Skin of body (tissue), 1 donor: ENCODE measurements at regions not wholly inside any gene's neighbourhood (a gene's known extent, or its start where the extent isn't known, plus 50 kb on each side); places are given as distances from the start of the nearest gene placed in this dataset.

ENCODE experiments used
- DNase-seq: peaks from one replicate; lab custom pipeline; 2025; lab: John Stamatoyannopoulos, UW

- DNase-seq, result no peak
Measured at GRCh38 chr10:120641695-120642094, 184.7 kb downstream of the PLPP4 start.

GRCh38 chr10:120643351-120643750, 186.3 kb downstream of the PLPP4 start:
- no peak for DNase-seq

- DNase-seq, result no peak
Measured at GRCh38 chr10:120644556-120645410, 187.8 kb downstream of the PLPP4 start.

- no peak for DNase-seq
Measured at GRCh38 chr10:120646159-120646732, 189.2 kb downstream of the PLPP4 start.

- DNase-seq, result no peak
Measured at GRCh38 chr10:120646738-120647456, 189.9 kb downstream of the PLPP4 start.

GRCh38 chr10:120650705-120651399, 193.8 kb downstream of the PLPP4 start:
- no peak for DNase-seq

- no peak for DNase-seq
Measured at GRCh38 chr10:120656107-120656506, 195.1 kb upstream of the WDR11 start.

- no peak for DNase-seq
Measured at GRCh38 chr10:120657371-120657770, 193.8 kb upstream of the WDR11 start.

GRCh38 chr10:120658943-120659885, 191.9 kb upstream of the WDR11 start:
- no peak for DNase-seq

GRCh38 chr10:120666308-120666707, 184.9 kb upstream of the WDR11 start:
- no peak for DNase-seq

- DNase-seq, result no peak
Measured at GRCh38 chr10:120667276-120667675, 183.9 kb upstream of the WDR11 start.

- no peak for DNase-seq
Measured at GRCh38 chr10:120671491-120671890, 179.7 kb upstream of the WDR11 start.

GRCh38 chr10:120683454-120683853, 167.7 kb upstream of the WDR11 start:
- no peak for DNase-seq

GRCh38 chr10:120684226-120684625, 166.9 kb upstream of the WDR11 start:
- DNase-seq, result no peak

GRCh38 chr10:120685136-120685535, 166.0 kb upstream of the WDR11 start:
- no peak for DNase-seq

GRCh38 chr10:120688928-120689327, 162.2 kb upstream of the WDR11 start:
- DNase-seq, result no peak

GRCh38 chr10:120689777-120690529, 161.2 kb upstream of the WDR11 start:
- no peak for DNase-seq

GRCh38 chr10:120691625-120692024, 159.5 kb upstream of the WDR11 start:
- no peak for DNase-seq

GRCh38 chr10:120700426-120700825, 150.7 kb upstream of the WDR11 start:
- DNase-seq, result no peak

- no peak for DNase-seq
Measured at GRCh38 chr10:120701381-120701780, 149.8 kb upstream of the WDR11 start.
